ENCODE measurements at regions not wholly inside any gene's neighbourhood (a gene's known extent, or its start where the extent isn't known, plus 50 kb on each side); places are given as distances from the start of the nearest gene placed in this dataset.
"Not testable (repeated sequence)": the region's sequence is repeated elsewhere in the genome, so short reads cannot be mapped to it uniquely, and the experiment has no call there.

GRCh38 chr11:90446207-90446606, 223.4 kb upstream of the CHORDC1 start:
- peak overlapping the region in 1 of 8 donors; percentile 1 for H3K4me3 Mint-ChIP-seq
- peak overlapping the region in 1 of 7 donors; percentile 42 for H3K27ac Mint-ChIP-seq
- ChIA-PET POLR2A (ENCODE audit: partially characterized antibody) (no interaction called here), CTCF (ENCODE audit: partially characterized antibody) (no interaction called here)
- Histone ChIP-seq H3K27me3 (ENCODE audit: insufficient read depth, low read length) (no peaks in the 10 kb centered on the region), H3K27ac (ENCODE audit: low read depth, low read length) (no peak overlapping the region), H3K4me1 (ENCODE audit: insufficient read depth, low read length) (peaks cover 9% of the 10 kb centered on the region), H3K4me3 (ENCODE audit: low read length in 2 of 2) (no peak overlapping the region), H3K9me3 (ENCODE audit: control insufficient read depth in 1 of 2, low read length in 2 of 2) (no peaks in the 10 kb centered on the region), H3K36me3 (ENCODE audit: insufficient read depth, low read length) (no peaks in the 10 kb centered on the region)
- peaks cover 8 to 12% (median 12%) of the 10 kb centered on the region in 4 donors for H3K4me1 Mint-ChIP-seq
- intact Hi-C loops (cut with micrococcal nuclease) = no loop called here
- H3K36me3 Mint-ChIP-seq = no peaks in the 10 kb centered on the region
- H3K27me3 Mint-ChIP-seq = no peaks in the 10 kb centered on the region
- H3K9me3 Mint-ChIP-seq = peaks cover 0 to 1% (median 0%) of the 10 kb centered on the region in 8 donors
- DNase-seq = no peak

- no peak overlapping the region for H3K27ac Mint-ChIP-seq
- no peak overlapping the region for H3K4me3 ChIP-seq (ENCODE audit: low read length in 2 of 2)
- no peaks in the 10 kb centered on the region for H3K9me3 ChIP-seq (ENCODE audit: control insufficient read depth in 1 of 2, low read length in 2 of 2)
- H3K4me3 Mint-ChIP-seq = no peak overlapping the region
- no peaks in the 10 kb centered on the region for H3K27me3 ChIP-seq (ENCODE audit: insufficient read depth, low read length)
- no peaks in the 10 kb centered on the region for H3K27me3 Mint-ChIP-seq
- H3K27ac ChIP-seq (ENCODE audit: low read depth, low read length) = no peak overlapping the region
- ChIA-PET POLR2A (ENCODE audit: partially characterized antibody) (no interaction called here), CTCF (ENCODE audit: partially characterized antibody) (no interaction called here)
- H3K9me3 Mint-ChIP-seq = no peaks in the 10 kb centered on the region
- H3K4me1 Mint-ChIP-seq = no peaks in the 10 kb centered on the region
- intact Hi-C loops (cut with micrococcal nuclease) = no loop called here
- no peaks in the 10 kb centered on the region for H3K4me1 ChIP-seq (ENCODE audit: insufficient read depth, low read length)
- no peaks in the 10 kb centered on the region for H3K36me3 ChIP-seq (ENCODE audit: insufficient read depth, low read length)
- no peaks in the 10 kb centered on the region for H3K36me3 Mint-ChIP-seq
- no peak for DNase-seq
These were observed 215.2 kb upstream of the CHORDC1 start for GRCh38 chr11:90438069-90438468.

- H3K36me3 ChIP-seq (ENCODE audit: insufficient read depth, low read length) = no peaks in the 10 kb centered on the region
- ChIA-PET CTCF (ENCODE audit: partially characterized antibody) (no interaction called here), POLR2A (ENCODE audit: partially characterized antibody) (no interaction called here)
- Mint-ChIP-seq H3K4me3 (no peak overlapping the region), H3K36me3 (no peaks in the 10 kb centered on the region), H3K27ac (no peak overlapping the region), H3K4me1 (peaks cover 0 to 1% (median 0%) of the 10 kb centered on the region in 4 donors), H3K9me3 (no peaks in the 10 kb centered on the region), H3K27me3 (no peaks in the 10 kb centered on the region)
- no peaks in the 10 kb centered on the region for H3K9me3 ChIP-seq (ENCODE audit: control insufficient read depth in 1 of 2, low read length in 2 of 2)
- DNase-seq = no peak
- no peak overlapping the region for H3K4me3 ChIP-seq (ENCODE audit: low read length in 2 of 2)
- intact Hi-C loops (cut with micrococcal nuclease) = no loop called here
- no peaks in the 10 kb centered on the region for H3K4me1 ChIP-seq (ENCODE audit: insufficient read depth, low read length)
- no peak overlapping the region for H3K27ac ChIP-seq (ENCODE audit: low read depth, low read length)
- no peaks in the 10 kb centered on the region for H3K27me3 ChIP-seq (ENCODE audit: insufficient read depth, low read length)
These were observed 212.0 kb upstream of the CHORDC1 start for GRCh38 chr11:90434858-90435257.

- H3K9me3 Mint-ChIP-seq = no peaks in the 10 kb centered on the region
- no peak overlapping the region for H3K4me3 ChIP-seq (ENCODE audit: low read length in 2 of 2)
- intact Hi-C loops (cut with micrococcal nuclease) = no loop called here
- ChIA-PET POLR2A (ENCODE audit: partially characterized antibody) (no interaction called here), CTCF (ENCODE audit: partially characterized antibody) (no interaction called here)
- peaks cover 0 to 1% (median 0%) of the 10 kb centered on the region in 4 donors for H3K4me1 Mint-ChIP-seq
- H3K4me3 Mint-ChIP-seq = no peak overlapping the region
- no peak overlapping the region for H3K27ac ChIP-seq (ENCODE audit: low read depth, low read length)
- peaks cover 0 to 1% of the 10 kb centered on the region in 2 donors for H3K27me3 Mint-ChIP-seq
- no peak for DNase-seq
- no peaks in the 10 kb centered on the region for H3K4me1 ChIP-seq (ENCODE audit: insufficient read depth, low read length)
- no peaks in the 10 kb centered on the region for H3K27me3 ChIP-seq (ENCODE audit: insufficient read depth, low read length)
- no peaks in the 10 kb centered on the region for H3K36me3 Mint-ChIP-seq
- no peak overlapping the region for H3K27ac Mint-ChIP-seq
- H3K36me3 ChIP-seq (ENCODE audit: insufficient read depth, low read length) = no peaks in the 10 kb centered on the region
- H3K9me3 ChIP-seq (ENCODE audit: control insufficient read depth in 1 of 2, low read length in 2 of 2) = no peaks in the 10 kb centered on the region
These were observed 206.0 kb upstream of the CHORDC1 start for GRCh38 chr11:90428836-90429235.

GRCh38 chr11:90426442-90426841, 203.6 kb upstream of the CHORDC1 start:
- Histone ChIP-seq H3K4me3 (ENCODE audit: low read length in 2 of 2) (no peak overlapping the region), H3K36me3 (ENCODE audit: insufficient read depth, low read length) (no peaks in the 10 kb centered on the region), H3K27ac (ENCODE audit: low read depth, low read length) (no peak overlapping the region), H3K9me3 (ENCODE audit: control insufficient read depth in 1 of 2, low read length in 2 of 2) (no peaks in the 10 kb centered on the region), H3K27me3 (ENCODE audit: insufficient read depth, low read length) (no peaks in the 10 kb centered on the region), H3K4me1 (ENCODE audit: insufficient read depth, low read length) (no peaks in the 10 kb centered on the region)
- peaks cover 0 to 1% of the 10 kb centered on the region in 2 donors for H3K27me3 Mint-ChIP-seq
- no peaks in the 10 kb centered on the region for H3K4me1 Mint-ChIP-seq
- H3K9me3 Mint-ChIP-seq = no peaks in the 10 kb centered on the region
- DNase-seq = no peak
- intact Hi-C loops (cut with micrococcal nuclease) = no loop called here
- H3K36me3 Mint-ChIP-seq = no peaks in the 10 kb centered on the region
- no peak overlapping the region for H3K27ac Mint-ChIP-seq
- H3K4me3 Mint-ChIP-seq = no peak overlapping the region
- ChIA-PET CTCF (ENCODE audit: partially characterized antibody) (no interaction called here), POLR2A (ENCODE audit: partially characterized antibody) (no interaction called here)

- Mint-ChIP-seq H3K36me3 (no peaks in the 10 kb centered on the region), H3K4me1 (no peaks in the 10 kb centered on the region), H3K9me3 (no peaks in the 10 kb centered on the region), H3K4me3 (no peak overlapping the region), H3K27ac (peak overlapping the region in 1 of 7 donors; percentile 42), H3K27me3 (peaks cover 0 to 1% of the 10 kb centered on the region in 2 donors)
- no peaks in the 10 kb centered on the region for H3K9me3 ChIP-seq (ENCODE audit: control insufficient read depth in 1 of 2, low read length in 2 of 2)
- H3K4me1 ChIP-seq (ENCODE audit: insufficient read depth, low read length) = no peaks in the 10 kb centered on the region
- no peaks in the 10 kb centered on the region for H3K36me3 ChIP-seq (ENCODE audit: insufficient read depth, low read length)
- intact Hi-C loops (cut with micrococcal nuclease) = no loop called here
- ChIA-PET CTCF (ENCODE audit: partially characterized antibody) (no interaction called here), POLR2A (ENCODE audit: partially characterized antibody) (no interaction called here)
- no peak overlapping the region for H3K27ac ChIP-seq (ENCODE audit: low read depth, low read length)
- no peak for DNase-seq
- no peaks in the 10 kb centered on the region for H3K27me3 ChIP-seq (ENCODE audit: insufficient read depth, low read length)
- H3K4me3 ChIP-seq (ENCODE audit: low read length in 2 of 2) = no peak overlapping the region
These were observed 200.5 kb upstream of the CHORDC1 start for GRCh38 chr11:90423378-90423777.

- CTCF ChIA-PET (ENCODE audit: partially characterized antibody); H3K36me3 Mint-ChIP-seq; H3K9me3 ChIP-seq (ENCODE audit: control insufficient read depth in 1 of 2, low read length in 2 of 2); H3K27me3 Mint-ChIP-seq; DNase-seq; H3K4me1 ChIP-seq (ENCODE audit: insufficient read depth, low read length); H3K4me1 Mint-ChIP-seq; H3K9me3 Mint-ChIP-seq; H3K27me3 ChIP-seq (ENCODE audit: insufficient read depth, low read length); intact Hi-C loops (cut with micrococcal nuclease); H3K36me3 ChIP-seq (ENCODE audit: insufficient read depth, low read length); H3K4me3 Mint-ChIP-seq; H3K27ac ChIP-seq (ENCODE audit: low read depth, low read length); POLR2A ChIA-PET (ENCODE audit: partially characterized antibody); H3K4me3 ChIP-seq (ENCODE audit: low read length in 2 of 2); H3K27ac Mint-ChIP-seq: not testable (repeated sequence)
These were observed 199.9 kb upstream of the CHORDC1 start for GRCh38 chr11:90422787-90423186.

- H3K27ac ChIP-seq (ENCODE audit: low read depth, low read length) = no peak overlapping the region
- Mint-ChIP-seq H3K36me3 (no peaks in the 10 kb centered on the region), H3K4me1 (no peaks in the 10 kb centered on the region), H3K4me3 (no peak overlapping the region), H3K27ac (no peak overlapping the region), H3K27me3 (no peaks in the 10 kb centered on the region), H3K9me3 (no peaks in the 10 kb centered on the region)
- H3K4me1 ChIP-seq (ENCODE audit: insufficient read depth, low read length) = no peaks in the 10 kb centered on the region
- no peak overlapping the region for H3K4me3 ChIP-seq (ENCODE audit: low read length in 2 of 2)
- ChIA-PET CTCF (ENCODE audit: partially characterized antibody) (no interaction called here), POLR2A (ENCODE audit: partially characterized antibody) (no interaction called here)
- no peak for DNase-seq
- H3K27me3 ChIP-seq (ENCODE audit: insufficient read depth, low read length) = no peaks in the 10 kb centered on the region
- no peaks in the 10 kb centered on the region for H3K9me3 ChIP-seq (ENCODE audit: control insufficient read depth in 1 of 2, low read length in 2 of 2)
- H3K36me3 ChIP-seq (ENCODE audit: insufficient read depth, low read length) = no peaks in the 10 kb centered on the region
- intact Hi-C loops (cut with micrococcal nuclease) = no loop called here
These were observed 191.4 kb upstream of the CHORDC1 start for GRCh38 chr11:90414221-90414620.
